Esophagus muscularis mucosa (tissue), 4 donors: ENCODE measurements at regions not wholly inside any gene's neighbourhood (a gene's known extent, or its start where the extent isn't known, plus 50 kb on each side); places are given as distances from the start of the nearest gene placed in this dataset.

Source experiments
- DNase-seq: peaks from one replicate; pipeline ENCODE4 v3.0.0-alpha.2; 2017; ENCODE audit errors: extremely low spot score
- H3K27ac ChIP-seq, 4 donors: fragments of 200-600 bp; sonication (generic); replicated peaks in 1 of 4; 1 replicate in 3 of 4; 2 replicates in 1 of 4; pipeline ENCODE4 v1.5.1; 2016 to 2019; ENCODE audit warnings: mild to moderate bottlenecking in 1 of 4
- H3K27me3 ChIP-seq, 4 donors: fragments of 200-600 bp; sonication (generic); one replicate each; pipeline versions ENCODE4 v1.5.1 to v1.6.0; 2016 to 2019
- H3K36me3 ChIP-seq, 4 donors: fragments of 200-600 bp; sonication (generic); one replicate each; pipeline ENCODE4 v1.5.1; 2016 to 2019
- H3K4me1 ChIP-seq, 4 donors: fragments of 200-600 bp; sonication (generic); one replicate each; pipeline ENCODE4 v1.5.1; 2016 to 2019
- H3K4me3 ChIP-seq, 4 donors: fragments of 200-600 bp; sonication (generic); 1 replicate in 2 of 4; 2 replicates in 2 of 4; pipeline ENCODE4 v1.5.1; 2016 to 2019; ENCODE audit warnings: mild to moderate bottlenecking in 4 of 4, moderate library complexity in 1 of 4
- H3K9me3 ChIP-seq, 4 donors: fragments of 200-600 bp; sonication (generic); 1 replicate in 3 of 4; 2 replicates in 1 of 4; pipeline ENCODE4 v1.5.1; 2016 to 2019
- CTCF ChIP-seq, 3 experiments: fragments of 200-600 bp in 2 of 3; fragments of 450-650 bp in 1 of 3; sonication (generic) in 2 of 3; IDR thresholded peaks; one replicate each; pipeline ENCODE4 v1.5.1; 2017 to 2019; ENCODE audit warnings: antibody characterized with exemption in 3 of 3, mild to moderate bottlenecking in 2 of 3, moderate library complexity in 1 of 3
- EP300 ChIP-seq: sonication (generic); formaldehyde crosslinking; IDR thresholded peaks from one replicate; pipeline ENCODE4 v1.6.1; 2017; ENCODE audit warnings: antibody characterized with exemption
- POLR2A ChIP-seq: fragments of 450-650 bp; IDR thresholded peaks from one replicate; pipeline ENCODE4 v1.6.1; 2017; ENCODE audit warnings: antibody characterized with exemption, moderate library complexity, mild to moderate bottlenecking, low read depth
- POLR2AphosphoS5 ChIP-seq, 2 donors: sonication (generic); formaldehyde crosslinking; IDR thresholded peaks; one replicate each; pipeline ENCODE4 v1.6.1; 2017; ENCODE audit warnings: antibody characterized with exemption in 2 of 2
- WGBS: methylation state at CpG from one replicate; pipeline ENCODE4 v1.1.5; 2018; 5-methylcytosine and 5-hydroxymethylcytosine counted together
- intact Hi-C: fragments of 100-400 bp; cut with DNase I; formaldehyde crosslinking; loops from one replicate; pipeline ENCODE4 v1.15.1; 2023

GRCh38 chr10:52419281-52419680 is 105.2 kb downstream of the DKK1 start:
- intact Hi-C loops, result no loop called here
- Histone ChIP-seq H3K36me3 (no peaks in the 10 kb centered on the region), H3K27me3 (no peaks in the 10 kb centered on the region), H3K4me3 (no peak overlapping the region), H3K27ac (no peak overlapping the region), H3K4me1 (no peaks in the 10 kb centered on the region), H3K9me3 (no peaks in the 10 kb centered on the region)
- DNase-seq, result no peak
- no peak for TF ChIP-seq POLR2AphosphoS5 (IDR thresholded peaks at IDR 0.05)
- TF ChIP-seq CTCF (IDR thresholded peaks at IDR 0.05), result no peak
- no peak for TF ChIP-seq EP300
- no peak for TF ChIP-seq POLR2A

- Histone ChIP-seq H3K4me3 (no peak overlapping the region), H3K36me3 (no peaks in the 10 kb centered on the region), H3K9me3 (no peaks in the 10 kb centered on the region), H3K4me1 (no peaks in the 10 kb centered on the region), H3K27me3 (no peaks in the 10 kb centered on the region), H3K27ac (no peak overlapping the region)
- TF ChIP-seq POLR2A, result no peak
- no peak for TF ChIP-seq POLR2AphosphoS5 (IDR thresholded peaks at IDR 0.05)
- no peak for TF ChIP-seq CTCF (IDR thresholded peaks at IDR 0.05)
- no peak for TF ChIP-seq EP300
- intact Hi-C loops, result no loop called here
- WGBS, result 85% methylated on average over 4 of the region's 4 CpGs
- DNase-seq, result no peak
These were observed 106.6 kb downstream of the DKK1 start for GRCh38 chr10:52420656-52421055.

DNA sequence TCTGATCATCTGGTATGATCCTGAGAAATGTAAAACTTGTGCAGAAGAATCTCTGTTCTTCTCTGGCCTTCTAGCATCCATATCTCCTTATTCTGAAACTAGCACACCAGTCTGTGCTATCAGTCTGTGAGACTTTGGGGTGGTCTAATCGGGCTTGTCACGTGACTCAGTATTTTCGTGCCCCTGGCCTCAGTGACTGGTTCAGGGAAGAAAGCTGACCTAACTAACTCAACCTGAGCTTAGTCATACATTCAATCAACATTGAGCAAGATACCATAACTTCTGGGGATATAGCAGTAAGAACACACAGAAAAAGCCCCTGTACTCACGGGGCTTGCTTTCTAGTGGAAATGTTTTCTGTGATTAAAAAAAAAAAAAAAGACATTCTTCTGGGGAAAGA is 109.3 kb downstream of the DKK1 start:
- no peak overlapping the region for H3K27ac ChIP-seq
- 79% methylated on average over 4 of the region's 4 CpGs for WGBS
- no peaks in the 10 kb centered on the region for H3K9me3 ChIP-seq
- H3K36me3 ChIP-seq, result no peaks in the 10 kb centered on the region
- no peaks in the 10 kb centered on the region for H3K27me3 ChIP-seq
- DNase-seq, result no peak
- H3K4me3 ChIP-seq, result no peak overlapping the region
- intact Hi-C loops, result no loop called here
- no peak for TF ChIP-seq POLR2A
- TF ChIP-seq POLR2AphosphoS5 (IDR thresholded peaks at IDR 0.05), result no peak
- TF ChIP-seq EP300, result no peak
- no peak for TF ChIP-seq CTCF (IDR thresholded peaks at IDR 0.05)
- no peaks in the 10 kb centered on the region for H3K4me1 ChIP-seq

DNA sequence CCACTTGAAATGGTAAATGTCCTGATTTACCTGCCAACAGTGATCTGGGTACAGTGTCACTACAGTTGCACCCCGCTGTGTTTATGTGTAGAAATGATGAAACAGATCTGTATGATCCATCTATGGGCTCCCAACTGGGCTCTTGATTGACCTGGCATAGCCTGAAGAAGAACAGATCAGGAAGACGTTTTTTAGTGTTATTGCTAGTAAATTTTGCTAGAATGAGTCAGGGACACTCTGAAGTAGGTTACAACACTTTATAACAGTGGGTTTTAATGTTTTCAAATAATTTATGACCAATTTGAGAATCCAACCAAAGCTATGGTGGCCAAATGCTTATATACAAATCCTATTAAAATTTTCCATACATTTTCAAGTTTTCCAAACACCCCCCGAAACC is 110.3 kb downstream of the DKK1 start:
- no peaks in the 10 kb centered on the region for H3K9me3 ChIP-seq
- no peaks in the 10 kb centered on the region for H3K4me1 ChIP-seq
- intact Hi-C loops, result no loop called here
- H3K36me3 ChIP-seq, result no peaks in the 10 kb centered on the region
- no peak overlapping the region for H3K4me3 ChIP-seq
- no peak for TF ChIP-seq CTCF (IDR thresholded peaks at IDR 0.05)
- no peak for TF ChIP-seq EP300
- no peak for TF ChIP-seq POLR2A
- TF ChIP-seq POLR2AphosphoS5 (IDR thresholded peaks at IDR 0.05), result no peak
- 75% methylated on average over 3 of the region's 3 CpGs for WGBS
- no peaks in the 10 kb centered on the region for H3K27me3 ChIP-seq
- H3K27ac ChIP-seq, result no peak overlapping the region
- DNase-seq, result no peak

DNA sequence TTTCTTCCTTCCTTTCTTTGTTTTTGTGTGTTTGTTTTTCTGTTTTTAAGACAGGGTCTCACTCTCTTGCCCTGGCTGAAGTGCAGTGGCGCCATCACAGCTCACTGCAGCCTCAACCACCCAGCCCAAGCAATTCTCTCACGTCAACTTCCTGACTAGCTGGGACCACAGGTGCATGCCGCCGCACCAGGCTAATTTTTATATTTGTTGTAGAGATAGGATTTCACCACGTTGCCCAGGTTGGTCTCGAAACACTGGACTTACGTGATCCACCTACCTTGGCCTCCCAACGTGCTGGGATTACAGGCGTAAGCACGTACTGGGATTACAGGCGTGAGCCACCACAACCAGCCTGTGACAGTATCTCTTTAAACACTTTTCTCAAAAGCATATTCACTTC is 120.7 kb downstream of the DKK1 start:
- no peak overlapping the region for H3K4me3 ChIP-seq
- no peak for TF ChIP-seq POLR2A
- no peak for TF ChIP-seq POLR2AphosphoS5 (IDR thresholded peaks at IDR 0.05)
- TF ChIP-seq EP300, result no peak
- no peak for TF ChIP-seq CTCF (IDR thresholded peaks at IDR 0.05)
- intact Hi-C loops, result no loop called here
- no peaks in the 10 kb centered on the region for H3K9me3 ChIP-seq
- no peak overlapping the region for H3K27ac ChIP-seq
- no peaks in the 10 kb centered on the region for H3K27me3 ChIP-seq
- no peaks in the 10 kb centered on the region for H3K4me1 ChIP-seq
- no peak for DNase-seq
- no peaks in the 10 kb centered on the region for H3K36me3 ChIP-seq
- WGBS, result 94% methylated on average over 11 of the region's 11 CpGs
